ENCODE measurements at regions not wholly inside any gene's neighbourhood (a gene's known extent, or its start where the extent isn't known, plus 50 kb on each side); places are given as distances from the start of the nearest gene placed in this dataset.

DNA sequence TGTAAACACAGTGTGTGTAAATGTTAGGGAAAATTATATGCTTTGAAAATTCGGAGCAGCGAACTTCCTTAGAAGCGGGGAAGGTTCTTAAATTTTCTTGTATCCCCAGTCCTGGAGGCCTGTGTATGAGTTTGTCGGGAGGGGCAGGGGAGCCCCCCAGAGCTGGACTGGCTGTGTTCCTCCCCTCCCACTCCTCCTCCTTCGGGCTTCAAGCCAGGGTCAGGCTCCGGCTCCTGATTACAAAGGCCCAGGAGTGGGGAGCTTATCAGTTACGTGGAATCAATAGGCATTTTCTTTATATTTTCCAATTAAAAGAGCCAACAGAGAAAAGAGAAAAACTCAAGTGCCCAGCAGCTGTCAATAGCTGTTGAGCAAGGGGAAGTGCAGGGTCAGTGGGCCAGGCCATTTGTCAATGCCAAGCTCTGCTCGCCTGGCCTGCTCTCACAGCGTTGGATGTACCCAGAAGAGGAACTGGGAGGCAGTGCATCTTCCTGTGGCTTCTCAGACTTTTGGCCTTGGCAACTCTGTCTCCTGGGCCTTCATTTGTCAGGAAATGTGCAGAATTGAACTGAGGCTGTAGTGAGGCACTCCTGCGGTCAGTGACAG is 156.9 kb upstream of the PCBD1 start:
- no peak for DNase-seq (ENCODE audit: low read depth)

DNA sequence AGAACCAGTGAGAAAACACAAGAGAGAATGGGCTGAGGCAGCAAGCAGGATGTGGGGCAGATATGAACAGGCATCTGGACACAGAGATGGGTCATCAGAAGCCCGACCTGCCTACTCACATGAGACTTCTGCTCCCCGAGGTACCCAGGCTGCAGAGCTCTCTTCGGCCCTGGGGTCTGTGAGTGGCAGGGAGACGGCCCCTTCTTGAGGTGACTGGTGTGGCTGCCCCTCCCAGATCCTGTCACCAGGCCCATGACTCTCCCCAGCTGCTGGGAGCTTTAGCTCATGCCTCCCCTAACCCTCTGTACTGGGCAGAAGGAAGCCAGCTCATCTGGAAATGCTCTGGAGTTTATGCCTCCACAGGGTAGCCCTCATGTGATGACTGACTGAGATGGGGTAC is 157.6 kb upstream of the PCBD1 start:
- DNase-seq (ENCODE audit: low read depth), result no peak

DNA sequence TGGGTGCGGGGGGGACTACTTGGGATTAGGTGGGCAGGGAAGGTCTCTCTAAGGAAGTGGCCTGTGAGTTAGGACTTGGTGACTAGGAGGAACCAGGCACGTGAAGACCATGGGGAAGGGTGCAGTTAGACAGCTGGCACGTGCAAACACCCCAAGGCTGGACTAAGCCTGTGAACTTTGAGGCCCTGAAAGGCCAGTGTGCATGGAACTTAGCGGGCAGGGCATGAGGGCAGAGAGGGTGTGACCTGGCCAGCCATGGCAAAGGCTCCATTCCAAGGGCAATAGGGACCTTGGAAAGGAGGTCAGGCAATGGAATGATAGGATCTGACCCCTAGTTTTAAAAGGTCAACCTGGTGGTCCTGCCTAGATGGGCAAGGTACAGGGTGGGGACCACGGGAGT is 158.4 kb upstream of the PCBD1 start:
- DNase-seq (ENCODE audit: low read depth), result no peak

DNA sequence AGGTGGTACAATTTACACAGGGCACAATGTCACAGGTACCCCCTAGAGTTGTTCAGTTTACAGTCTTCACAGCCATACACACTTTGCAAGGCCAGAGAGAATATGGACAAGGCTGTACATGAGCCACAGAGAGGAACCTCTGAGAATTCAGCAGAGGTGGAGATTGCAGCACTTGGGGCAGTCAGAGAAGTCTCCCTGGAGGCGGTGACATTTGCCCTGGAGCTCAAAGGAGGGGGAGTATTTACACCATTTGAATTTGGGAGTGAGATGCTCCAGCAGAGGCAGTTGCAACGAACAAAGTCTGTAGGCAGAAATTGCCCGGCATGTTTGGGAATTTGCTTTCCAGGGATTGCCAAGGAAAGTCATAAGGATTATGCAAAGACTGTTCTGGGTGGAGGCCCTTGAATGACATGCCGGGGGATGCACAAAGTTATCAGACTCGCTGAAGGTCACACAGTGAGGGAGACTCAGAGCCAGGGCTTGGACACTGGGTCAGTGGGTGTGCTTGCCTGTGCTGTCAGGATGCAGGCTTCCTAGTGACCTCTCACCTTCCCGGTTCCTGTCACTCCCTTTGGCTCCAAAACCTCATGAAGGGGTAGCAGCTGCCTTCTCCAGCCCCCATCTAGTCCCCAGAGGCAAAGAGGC is 160.7 kb upstream of the PCBD1 start:
- DNase-seq (ENCODE audit: low read depth), result no peak

DNA sequence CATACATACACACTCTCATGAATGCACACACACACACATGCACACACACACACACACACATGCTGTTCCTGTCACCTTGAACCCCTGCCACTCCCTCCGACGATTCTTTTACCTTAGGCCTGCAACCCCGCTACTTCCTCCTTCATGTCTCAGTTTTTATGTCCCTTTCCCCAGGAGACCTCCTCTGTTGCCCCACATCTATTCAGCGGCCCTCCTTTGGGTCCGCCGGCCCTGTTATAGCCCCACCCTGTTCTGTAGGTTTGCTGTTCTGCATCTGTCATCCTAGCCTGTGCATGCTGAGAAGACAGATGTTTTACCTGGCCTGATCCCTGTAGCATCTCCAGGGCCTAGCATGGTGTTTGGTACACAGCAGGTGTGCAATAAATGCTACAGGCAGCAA is 161.6 kb upstream of the PCBD1 start:
- DNase-seq (ENCODE audit: low read depth), result no peak

DNA sequence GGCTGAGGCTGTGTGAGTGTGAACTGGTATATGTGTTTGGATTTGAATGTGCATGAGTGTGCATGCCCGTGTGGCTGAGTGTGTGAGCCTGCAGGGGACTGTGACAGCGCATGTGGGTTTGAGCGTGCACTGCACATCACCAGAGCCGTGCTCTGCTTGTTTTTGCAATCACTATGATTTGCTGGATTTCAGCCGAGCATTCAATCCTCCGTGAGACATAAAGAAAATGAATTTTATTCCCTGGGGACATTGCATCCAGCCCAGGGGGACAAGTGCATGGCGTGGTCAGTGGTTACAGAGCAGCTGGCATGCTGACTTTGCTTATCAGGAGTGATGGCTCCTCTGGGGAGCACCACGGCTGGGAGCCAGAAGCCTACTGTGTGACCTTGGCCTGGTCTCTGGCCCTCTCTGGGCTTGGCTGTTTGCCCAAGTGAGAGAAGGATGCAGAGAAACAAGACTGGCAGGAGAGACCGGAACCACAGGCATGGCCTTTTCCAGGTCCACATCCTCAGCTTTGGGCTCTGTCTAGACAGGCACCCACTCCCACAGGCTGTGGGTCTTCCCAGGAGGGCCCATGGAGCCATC is 160.2 kb upstream of the UNC5B start:
- no peak for DNase-seq (ENCODE audit: low read depth)

DNA sequence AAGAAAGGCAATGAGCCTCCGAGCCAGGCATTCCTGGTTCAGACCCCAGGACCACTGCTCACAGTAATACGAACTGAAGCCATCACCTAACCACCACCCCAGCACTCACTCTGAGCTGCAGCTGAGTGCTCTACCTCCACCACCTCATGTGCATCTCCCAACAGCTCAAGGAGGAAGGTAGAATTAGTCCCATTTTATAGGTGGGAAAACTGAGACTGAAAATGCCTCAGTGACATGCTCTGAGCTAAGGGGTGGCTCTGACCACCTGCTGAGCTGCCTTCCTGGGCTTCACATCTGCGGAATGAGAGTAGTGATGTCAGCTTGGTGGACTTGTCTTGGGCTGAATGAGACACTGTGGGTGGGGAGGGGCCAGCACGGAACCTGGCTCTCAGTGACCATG is 159.7 kb upstream of the UNC5B start:
- DNase-seq (ENCODE audit: low read depth), result no peak

DNA sequence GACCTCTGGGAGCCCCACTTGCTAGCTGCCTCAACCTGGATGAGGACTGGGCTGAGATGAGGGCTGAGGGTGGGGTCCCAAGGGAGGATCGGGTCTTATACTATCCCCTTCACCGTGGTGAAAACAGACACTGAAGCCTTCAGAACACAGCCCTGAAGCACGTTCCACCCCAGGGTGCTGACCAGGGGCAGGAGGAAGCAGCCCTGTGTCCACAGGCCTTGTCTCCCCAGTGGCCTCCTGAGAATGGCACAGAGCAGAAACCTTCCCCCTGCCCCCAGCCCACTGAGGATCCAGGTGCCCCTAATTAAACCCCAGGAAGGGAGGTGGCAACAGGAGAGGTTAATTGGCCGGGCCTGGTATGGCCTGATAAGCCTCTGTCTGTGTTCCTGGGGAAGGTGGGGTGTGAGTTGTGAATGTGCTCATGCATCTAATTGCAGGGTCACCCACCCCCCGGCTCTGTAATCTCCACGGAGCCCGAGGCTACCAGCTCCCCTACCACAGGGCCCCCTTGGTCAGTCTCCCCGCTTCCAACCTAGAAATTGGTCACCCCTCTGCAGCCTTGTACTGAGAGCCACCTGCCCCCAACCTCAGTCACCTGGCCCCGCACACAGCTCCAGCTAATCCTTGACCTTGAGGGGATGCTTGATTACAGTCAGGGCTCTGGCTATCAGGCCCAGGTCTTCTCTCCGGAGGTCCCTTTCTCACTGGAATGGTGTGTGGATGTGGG is 159.0 kb upstream of the UNC5B start:
- DNase-seq (ENCODE audit: low read depth), result no peak

DNA sequence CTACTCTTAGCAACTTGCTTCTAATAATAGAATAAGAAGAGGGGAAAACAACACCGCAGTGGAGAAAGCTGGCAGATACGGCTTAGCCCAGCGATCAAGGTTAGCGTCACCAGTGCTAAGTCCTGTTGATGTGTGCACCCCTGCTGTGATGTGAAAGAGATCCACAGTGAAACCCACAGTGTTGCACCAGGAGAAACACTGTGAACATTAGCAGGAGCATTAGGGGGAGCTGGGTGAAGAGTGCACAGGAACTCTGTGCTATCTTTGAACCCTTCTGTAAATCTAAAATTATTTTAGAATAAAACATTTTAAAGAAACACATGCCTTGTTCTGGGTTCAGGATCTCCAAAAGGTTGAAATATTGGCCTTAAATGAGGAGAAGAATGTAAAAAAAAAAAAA is 154.1 kb upstream of the UNC5B start:
- no peak for DNase-seq (ENCODE audit: low read depth)

DNA sequence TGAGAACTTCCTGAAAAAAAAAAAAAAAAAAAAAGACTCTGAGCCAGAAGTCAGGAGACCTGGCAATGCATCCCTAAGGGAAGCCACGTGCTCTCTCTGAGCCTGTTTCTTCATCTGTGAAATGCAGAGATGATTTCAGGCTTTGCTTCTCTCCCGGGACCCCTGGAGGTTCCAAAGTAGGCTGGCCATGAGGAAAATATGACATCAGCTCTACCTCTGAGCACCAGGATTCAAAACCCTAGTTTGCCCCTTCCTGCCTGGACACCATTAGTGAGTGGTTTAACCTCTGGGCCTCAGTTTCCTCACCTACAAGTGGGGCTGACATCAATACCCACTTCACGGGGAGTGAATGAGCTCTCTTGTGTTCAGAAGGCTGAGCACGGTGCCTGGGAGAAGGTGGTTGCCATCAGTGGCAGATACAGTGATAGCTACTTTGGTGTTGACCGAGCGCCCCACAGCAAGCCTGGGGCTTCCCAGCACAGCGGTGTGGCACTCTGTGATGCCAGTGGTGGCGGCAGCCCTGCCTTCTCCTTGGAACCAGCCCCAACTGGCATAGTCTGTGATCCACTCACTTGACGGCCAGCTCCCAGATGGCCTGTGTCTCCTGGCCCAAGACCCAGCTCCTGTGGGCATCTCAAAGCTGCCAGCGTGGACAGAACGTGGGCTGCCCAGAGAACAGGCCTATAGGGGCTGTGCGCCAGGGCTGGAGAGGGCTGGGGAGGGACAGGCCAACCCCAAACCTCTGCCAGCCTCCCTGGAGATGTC is 153.1 kb upstream of the UNC5B start:
- DNase-seq (ENCODE audit: low read depth), result no peak

DNA sequence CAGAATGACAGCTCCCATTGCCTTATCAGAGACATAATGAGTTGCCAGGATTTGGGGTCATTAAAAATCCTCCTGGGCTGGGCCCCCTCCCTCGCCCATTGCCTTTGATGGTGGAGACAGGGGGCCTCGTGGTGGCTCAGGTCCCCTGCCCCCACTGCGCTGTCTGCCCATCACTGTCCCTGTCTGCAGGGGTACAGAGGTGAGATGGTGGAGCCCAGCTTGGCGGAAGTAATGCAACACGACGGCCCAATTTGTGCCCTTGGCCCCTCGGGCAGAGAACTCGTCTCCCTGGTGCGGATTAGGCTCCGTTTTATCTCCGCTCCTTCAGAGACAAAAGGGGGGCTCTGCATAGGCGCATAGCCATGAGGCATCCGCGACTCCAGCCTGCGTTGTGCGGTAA is 152.4 kb upstream of the UNC5B start:
- no peak for DNase-seq (ENCODE audit: low read depth)

DNA sequence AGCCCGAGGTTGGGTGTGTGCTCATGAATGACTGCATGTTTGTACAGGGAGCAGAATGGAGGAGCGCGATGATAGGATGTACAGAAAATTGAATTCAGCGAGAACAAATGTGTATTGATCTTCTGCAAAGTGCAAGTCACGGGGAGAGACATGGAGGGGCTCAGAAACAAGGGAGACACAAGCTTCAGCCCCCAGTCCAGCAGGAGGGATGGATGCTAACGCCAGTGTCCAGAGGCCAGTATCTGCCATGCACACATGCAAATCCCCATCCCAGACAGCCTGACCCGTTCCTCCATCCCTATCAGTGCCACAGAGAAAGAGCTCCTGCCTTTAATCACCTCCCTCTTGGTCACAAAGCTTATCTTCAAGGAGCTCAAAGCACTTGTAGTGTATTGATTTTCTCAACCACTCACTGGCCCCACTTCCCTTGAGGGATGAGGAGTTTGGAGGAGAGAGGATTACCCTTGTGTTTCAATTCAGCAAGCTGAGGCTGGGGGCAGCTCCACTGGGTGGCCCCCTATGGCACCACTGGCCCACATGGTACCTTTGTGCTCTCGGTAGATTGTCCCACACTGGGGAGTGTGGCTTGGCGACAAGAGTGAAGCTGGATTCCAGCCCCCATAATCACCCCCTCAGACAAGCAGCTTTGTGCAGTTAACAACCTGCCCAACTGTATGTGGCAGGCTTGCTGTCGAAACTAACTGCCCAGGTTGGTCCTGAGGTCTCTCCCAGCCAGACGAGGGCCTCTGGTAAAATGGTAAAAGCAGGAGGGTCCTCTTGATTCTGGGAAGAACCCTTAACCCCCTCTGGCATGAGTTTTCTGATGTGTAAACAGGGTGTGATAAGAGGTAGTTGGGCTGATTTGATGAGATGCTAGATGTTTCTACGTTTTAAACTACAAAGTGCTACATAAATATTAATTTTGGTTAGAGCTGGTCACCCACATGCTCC is 151.6 kb upstream of the UNC5B start:
- no peak for DNase-seq (ENCODE audit: low read depth)

DNA sequence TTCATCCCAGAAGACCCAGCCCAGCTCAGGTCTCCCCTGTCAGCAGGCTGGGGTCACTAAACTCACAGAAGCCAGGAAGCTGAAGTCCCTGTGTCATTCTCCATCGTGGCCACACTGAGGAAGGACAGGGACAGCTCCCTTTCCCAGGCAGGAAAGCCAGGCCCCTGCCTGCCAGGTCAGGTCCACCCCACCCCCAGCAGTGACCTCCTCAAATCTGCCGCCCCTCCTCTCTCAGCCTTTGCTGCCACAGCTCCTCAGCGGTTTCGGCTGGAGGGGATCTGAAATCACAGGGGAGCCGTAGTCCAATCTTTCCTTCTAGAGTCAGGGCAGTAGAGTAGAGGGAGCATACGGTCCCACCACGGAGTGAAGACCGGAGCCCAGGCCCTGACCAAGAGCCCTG is 150.9 kb upstream of the UNC5B start:
- DNase-seq (ENCODE audit: low read depth), result no peak

DNA sequence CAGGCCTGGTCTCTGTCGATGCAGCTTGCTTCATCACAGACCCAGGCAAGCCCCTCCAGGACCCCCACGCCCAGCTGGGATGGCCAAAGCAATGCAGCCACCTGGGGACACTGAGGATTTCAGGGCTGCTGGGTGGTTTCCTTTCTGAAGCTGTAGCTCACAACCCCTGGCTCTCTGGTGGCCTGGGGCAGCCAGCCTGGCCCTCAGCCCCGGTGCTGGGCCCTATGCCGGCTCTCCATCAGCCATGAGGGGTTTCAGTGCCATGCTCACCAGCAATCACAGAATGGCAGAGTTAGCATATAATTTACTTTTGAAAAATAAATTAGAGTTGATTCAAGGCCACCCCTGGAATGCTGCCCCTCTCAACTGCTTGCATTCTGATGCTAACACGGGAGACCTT is 150.2 kb upstream of the UNC5B start:
- no peak for DNase-seq (ENCODE audit: low read depth)

DNA sequence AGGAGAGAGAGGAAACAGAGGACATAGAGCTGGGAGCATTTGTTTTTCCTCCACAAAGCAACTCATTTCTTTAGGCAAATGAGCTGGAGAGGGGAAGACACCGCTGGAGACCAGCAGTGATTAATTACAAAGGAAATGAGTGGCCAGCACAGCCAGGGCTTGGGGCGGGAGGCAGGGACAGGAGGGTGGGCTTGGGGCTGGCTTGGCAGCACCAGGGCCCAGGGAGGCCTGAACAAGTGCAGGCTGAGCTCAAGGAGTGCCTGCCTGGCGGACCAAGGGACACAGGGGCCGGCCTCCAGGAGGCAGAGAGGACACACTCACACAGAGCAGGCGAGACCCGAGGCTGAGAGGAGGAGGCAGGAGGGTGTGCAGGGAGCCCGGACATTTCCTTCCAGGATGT is 149.0 kb upstream of the UNC5B start:
- DNase-seq (ENCODE audit: low read depth), result no peak

DNA sequence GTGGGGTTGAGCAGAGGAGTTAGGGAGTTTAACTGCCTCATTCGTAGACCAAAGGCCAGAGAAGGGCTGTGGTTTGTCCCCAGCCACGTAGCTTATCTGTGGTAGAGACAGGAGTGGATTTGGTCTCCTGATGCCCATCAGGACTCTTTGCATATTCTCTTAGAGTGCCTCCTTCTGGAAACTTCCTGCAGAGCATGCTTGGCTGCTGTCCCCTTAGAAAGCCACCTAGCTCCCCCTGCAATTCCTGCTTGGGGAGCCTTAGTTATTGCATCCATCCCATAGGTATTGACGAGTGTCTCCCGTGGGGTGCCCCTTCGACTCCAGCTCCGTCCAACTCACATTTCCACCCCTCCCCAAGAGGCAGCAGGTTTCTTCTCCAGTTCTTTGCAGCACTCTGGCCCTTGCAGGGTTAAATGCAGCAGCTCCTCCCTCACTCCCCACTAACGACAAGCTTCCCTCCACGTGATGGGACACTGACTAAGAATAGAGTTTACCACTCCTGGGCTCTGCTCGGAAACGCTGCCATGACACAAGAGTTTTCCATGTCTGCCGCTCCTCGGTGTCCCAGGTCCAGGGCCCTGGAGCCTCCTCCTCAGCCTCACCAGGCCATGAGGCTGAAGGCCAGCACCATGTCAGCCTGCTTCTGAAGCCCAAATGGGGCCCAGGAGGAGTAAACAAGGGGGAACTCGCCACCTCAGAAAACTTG is 147.8 kb upstream of the UNC5B start:
- peak; percentile 8 for DNase-seq (ENCODE audit: low read depth)

DNA sequence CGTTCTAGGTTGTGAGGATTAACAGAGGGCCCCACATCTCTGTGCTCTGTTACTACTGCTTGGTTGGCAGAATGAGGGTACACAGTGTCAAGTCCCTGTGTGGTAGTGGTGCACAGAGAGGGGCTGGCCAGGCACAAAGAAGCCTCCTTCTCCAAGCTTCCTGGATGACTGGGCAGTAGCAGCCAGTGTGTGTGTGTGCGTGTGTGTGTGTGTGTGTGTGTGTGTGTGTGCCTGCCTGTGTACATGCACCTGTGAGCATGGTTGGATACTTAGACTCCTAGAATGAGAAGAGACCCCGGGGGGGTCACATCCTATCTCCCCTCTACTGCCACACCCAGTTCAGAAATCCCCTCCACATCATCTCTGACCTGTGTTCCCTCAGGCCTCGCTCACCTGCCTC is 146.7 kb upstream of the UNC5B start:
- no peak for DNase-seq (ENCODE audit: low read depth)

DNA sequence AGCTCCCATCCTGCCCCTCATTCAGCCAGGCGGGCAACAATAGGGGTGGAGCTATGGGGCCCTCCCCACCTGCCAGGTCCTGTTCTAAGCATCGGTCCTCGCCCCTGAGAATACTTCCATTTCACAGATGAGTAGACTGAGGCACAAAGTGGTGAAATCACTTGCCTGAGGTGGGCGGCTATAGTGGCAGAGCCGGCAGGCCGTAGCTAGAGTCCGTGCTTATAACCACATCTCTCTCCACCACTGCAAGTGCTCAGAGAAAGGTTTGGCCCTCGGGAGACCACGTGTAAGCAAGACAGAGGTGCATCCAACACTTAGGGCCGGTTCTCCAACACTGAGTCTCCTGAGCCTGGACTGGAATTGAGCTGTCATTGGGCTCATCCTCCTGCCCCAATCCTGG is 145.8 kb upstream of the UNC5B start:
- DNase-seq (ENCODE audit: low read depth), result no peak

DNA sequence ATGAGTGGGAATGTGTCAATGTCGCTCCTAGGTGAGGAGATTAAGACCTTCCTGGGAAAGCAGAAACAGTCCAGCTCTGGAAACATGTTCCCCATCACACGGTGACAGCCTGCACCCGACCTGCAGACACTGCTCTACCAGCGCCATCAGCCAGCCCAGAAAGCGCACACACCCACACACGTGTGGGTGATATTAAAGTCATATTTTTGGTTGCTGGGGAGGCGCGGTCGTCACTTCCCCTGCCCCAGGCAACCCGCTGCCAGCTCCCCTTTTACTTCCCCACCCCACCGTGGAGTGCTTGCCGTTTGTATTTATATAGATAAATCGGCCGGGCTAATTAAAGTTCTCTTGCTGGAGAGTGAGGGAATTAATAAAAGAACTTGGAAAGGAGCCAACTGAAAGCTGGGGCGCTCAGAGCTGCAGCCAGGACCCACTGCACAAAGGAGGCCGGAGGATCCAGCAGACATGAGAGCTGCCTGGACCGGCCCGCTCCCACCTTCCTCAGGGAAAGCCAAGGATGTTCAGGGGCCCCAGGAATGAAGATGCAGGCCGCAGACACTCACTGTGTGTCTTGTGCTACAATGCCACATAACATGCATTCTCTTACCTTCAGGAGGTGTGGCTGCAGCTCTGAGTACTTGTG is 145.2 kb upstream of the UNC5B start:
- no peak for DNase-seq (ENCODE audit: low read depth)

DNA sequence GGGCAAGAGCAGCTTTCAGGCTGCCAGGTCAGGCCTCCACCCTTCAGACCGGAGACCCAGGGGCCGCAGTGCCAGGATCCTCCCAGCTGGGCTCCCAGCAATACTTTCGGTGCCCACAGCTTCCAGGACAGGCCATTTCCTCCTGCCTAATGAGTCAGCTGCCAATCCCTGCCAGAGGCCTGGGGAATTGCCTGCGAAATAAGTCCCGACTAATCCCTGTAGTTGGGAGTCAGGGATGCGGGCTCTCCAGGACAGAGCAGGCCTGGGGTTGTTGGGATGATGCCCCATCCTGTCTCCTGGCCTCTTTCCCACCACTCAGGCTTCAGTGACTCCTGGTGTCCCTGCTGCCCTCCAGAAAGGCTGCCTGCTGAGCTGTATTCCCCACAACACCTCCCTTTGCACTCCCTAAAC is 143.5 kb upstream of the UNC5B start:
- DNase-seq (ENCODE audit: low read depth), result peak; percentile 44

Measured in amniotic epithelial cell (primary cell).